ENCODE measurements at regions not wholly inside any gene's neighbourhood (a gene's known extent, or its start where the extent isn't known, plus 50 kb on each side); places are given as distances from the start of the nearest gene placed in this dataset.
"Not testable (repeated sequence)": the region's sequence is repeated elsewhere in the genome, so short reads cannot be mapped to it uniquely, and the experiment has no call there.

GRCh38 chr6:115746583-115746982 lies 314.1 kb downstream of the FRK start:
- H3K27me3 Mint-ChIP-seq (ENCODE audit: low read depth); H3K27ac Mint-ChIP-seq; H3K9me3 Mint-ChIP-seq; H3K36me3 Mint-ChIP-seq (ENCODE audit: low read depth); DNase-seq (ENCODE audit: low spot score); H3K4me3 Mint-ChIP-seq (ENCODE audit: low read depth); H3K4me1 Mint-ChIP-seq (ENCODE audit: low read depth); intact Hi-C loops (cut with micrococcal nuclease): not testable (repeated sequence)

GRCh38 chr6:115740907-115741306 lies 319.8 kb downstream of the FRK start:
- Mint-ChIP-seq H3K36me3 (ENCODE audit: low read depth) (no peaks in the 10 kb centered on the region), H3K4me3 (ENCODE audit: low read depth) (no peak overlapping the region), H3K27me3 (ENCODE audit: low read depth) (no peaks in the 10 kb centered on the region), H3K4me1 (ENCODE audit: low read depth) (no peaks in the 10 kb centered on the region), H3K27ac (no peak overlapping the region), H3K9me3 (peaks cover 15% of the 10 kb centered on the region)
- intact Hi-C loops (cut with micrococcal nuclease), result no loop called here
- DNase-seq (ENCODE audit: low spot score), result no peak

- Mint-ChIP-seq H3K9me3 (peaks cover 6% of the 10 kb centered on the region), H3K4me1 (ENCODE audit: low read depth) (no peaks in the 10 kb centered on the region), H3K4me3 (ENCODE audit: low read depth) (no peak overlapping the region), H3K36me3 (ENCODE audit: low read depth) (no peaks in the 10 kb centered on the region), H3K27ac (no peak overlapping the region), H3K27me3 (ENCODE audit: low read depth) (no peaks in the 10 kb centered on the region)
- no peak for DNase-seq (ENCODE audit: low spot score)
- intact Hi-C loops (cut with micrococcal nuclease), result no loop called here
These were observed 325.1 kb downstream of the FRK start for GRCh38 chr6:115735610-115736009.

GRCh38 chr6:115733426-115733825 lies 327.3 kb downstream of the FRK start:
- Mint-ChIP-seq H3K27ac (no peak overlapping the region), H3K27me3 (ENCODE audit: low read depth) (no peaks in the 10 kb centered on the region), H3K4me1 (ENCODE audit: low read depth) (no peaks in the 10 kb centered on the region), H3K9me3 (no peaks in the 10 kb centered on the region), H3K4me3 (ENCODE audit: low read depth) (no peak overlapping the region), H3K36me3 (ENCODE audit: low read depth) (no peaks in the 10 kb centered on the region)
- intact Hi-C loops (cut with micrococcal nuclease), result no loop called here
- DNase-seq (ENCODE audit: low spot score), result no peak

- Mint-ChIP-seq H3K9me3 (no peaks in the 10 kb centered on the region), H3K36me3 (ENCODE audit: low read depth) (no peaks in the 10 kb centered on the region), H3K27ac (no peak overlapping the region), H3K27me3 (ENCODE audit: low read depth) (no peaks in the 10 kb centered on the region), H3K4me3 (ENCODE audit: low read depth) (no peak overlapping the region), H3K4me1 (ENCODE audit: low read depth) (no peaks in the 10 kb centered on the region)
- DNase-seq (ENCODE audit: low spot score), result no peak
- intact Hi-C loops (cut with micrococcal nuclease), result no loop called here
These were observed 331.7 kb downstream of the FRK start for GRCh38 chr6:115729036-115729435.

- intact Hi-C loops (cut with micrococcal nuclease), result no loop called here
- H3K4me1 Mint-ChIP-seq (ENCODE audit: low read depth), result no peaks in the 10 kb centered on the region
- no peak for DNase-seq (ENCODE audit: low spot score)
- no peaks in the 10 kb centered on the region for H3K27me3 Mint-ChIP-seq (ENCODE audit: low read depth)
- no peaks in the 10 kb centered on the region for H3K9me3 Mint-ChIP-seq
- no peak overlapping the region for H3K4me3 Mint-ChIP-seq (ENCODE audit: low read depth)
- H3K27ac Mint-ChIP-seq, result no peak overlapping the region
- no peaks in the 10 kb centered on the region for H3K36me3 Mint-ChIP-seq (ENCODE audit: low read depth)
These were observed 332.5 kb downstream of the FRK start for GRCh38 chr6:115728171-115728570.

GRCh38 chr6:115721564-115721963 lies 339.1 kb downstream of the FRK start:
- Mint-ChIP-seq H3K4me3 (ENCODE audit: low read depth) (no peak overlapping the region), H3K9me3 (no peaks in the 10 kb centered on the region), H3K27ac (no peak overlapping the region), H3K4me1 (ENCODE audit: low read depth) (peaks cover 2% of the 10 kb centered on the region), H3K27me3 (ENCODE audit: low read depth) (no peaks in the 10 kb centered on the region), H3K36me3 (ENCODE audit: low read depth) (no peaks in the 10 kb centered on the region)
- intact Hi-C loops (cut with micrococcal nuclease), result no loop called here
- DNase-seq (ENCODE audit: low spot score), result no peak

GRCh38 chr6:115720900-115721299 lies 339.8 kb downstream of the FRK start:
- DNase-seq (ENCODE audit: low spot score), result no peak
- H3K4me1 Mint-ChIP-seq (ENCODE audit: low read depth), result peaks cover 2% of the 10 kb centered on the region
- H3K9me3 Mint-ChIP-seq, result no peaks in the 10 kb centered on the region
- intact Hi-C loops (cut with micrococcal nuclease), result no loop called here
- H3K27ac Mint-ChIP-seq, result no peak overlapping the region
- no peaks in the 10 kb centered on the region for H3K36me3 Mint-ChIP-seq (ENCODE audit: low read depth)
- no peaks in the 10 kb centered on the region for H3K27me3 Mint-ChIP-seq (ENCODE audit: low read depth)
- H3K4me3 Mint-ChIP-seq (ENCODE audit: low read depth), result no peak overlapping the region

GRCh38 chr6:115717472-115717871 lies 343.2 kb downstream of the FRK start:
- peaks cover 2% of the 10 kb centered on the region for H3K4me1 Mint-ChIP-seq (ENCODE audit: low read depth)
- no peak overlapping the region for H3K27ac Mint-ChIP-seq
- DNase-seq (ENCODE audit: low spot score), result no peak
- no peak overlapping the region for H3K4me3 Mint-ChIP-seq (ENCODE audit: low read depth)
- no peaks in the 10 kb centered on the region for H3K27me3 Mint-ChIP-seq (ENCODE audit: low read depth)
- no peaks in the 10 kb centered on the region for H3K9me3 Mint-ChIP-seq
- H3K36me3 Mint-ChIP-seq (ENCODE audit: low read depth), result no peaks in the 10 kb centered on the region
- intact Hi-C loops (cut with micrococcal nuclease), result no loop called here

GRCh38 chr6:115717062-115717461 lies 343.6 kb downstream of the FRK start:
- H3K9me3 Mint-ChIP-seq, result no peaks in the 10 kb centered on the region
- intact Hi-C loops (cut with micrococcal nuclease), result no loop called here
- no peak overlapping the region for H3K27ac Mint-ChIP-seq
- no peaks in the 10 kb centered on the region for H3K36me3 Mint-ChIP-seq (ENCODE audit: low read depth)
- DNase-seq (ENCODE audit: low spot score), result no peak
- no peak overlapping the region for H3K4me3 Mint-ChIP-seq (ENCODE audit: low read depth)
- peaks cover 2% of the 10 kb centered on the region for H3K4me1 Mint-ChIP-seq (ENCODE audit: low read depth)
- H3K27me3 Mint-ChIP-seq (ENCODE audit: low read depth), result no peaks in the 10 kb centered on the region

GRCh38 chr6:115712291-115712961 lies 348.3 kb downstream of the FRK start:
- Mint-ChIP-seq H3K27me3 (ENCODE audit: low read depth) (no peaks in the 10 kb centered on the region), H3K27ac (no peak overlapping the region), H3K36me3 (ENCODE audit: low read depth) (no peaks in the 10 kb centered on the region), H3K4me1 (ENCODE audit: low read depth) (peaks cover 2% of the 10 kb centered on the region), H3K9me3 (no peaks in the 10 kb centered on the region), H3K4me3 (ENCODE audit: low read depth) (no peak overlapping the region)
- intact Hi-C loops (cut with micrococcal nuclease), result no loop called here
- no peak for DNase-seq (ENCODE audit: low spot score)

GRCh38 chr6:115708850-115709249 lies 351.8 kb downstream of the FRK start:
- H3K4me3 Mint-ChIP-seq (ENCODE audit: low read depth), result no peak overlapping the region

GRCh38 chr6:115706981-115707380 lies 353.7 kb downstream of the FRK start:
- no peak for DNase-seq (ENCODE audit: low spot score)
- H3K9me3 Mint-ChIP-seq, result peaks cover 7% of the 10 kb centered on the region

More at GRCh38 chr6:115708850-115709249, 351.8 kb downstream of the FRK start:
- intact Hi-C loops (cut with micrococcal nuclease), result no loop called here
- Mint-ChIP-seq H3K27ac (no peak overlapping the region), H3K36me3 (ENCODE audit: low read depth) (no peaks in the 10 kb centered on the region), H3K27me3 (ENCODE audit: low read depth) (no peaks in the 10 kb centered on the region), H3K9me3 (no peaks in the 10 kb centered on the region), H3K4me1 (ENCODE audit: low read depth) (no peaks in the 10 kb centered on the region)
- DNase-seq (ENCODE audit: low spot score), result no peak

GRCh38 chr6:115706324-115706723 lies 354.4 kb downstream of the FRK start:
- intact Hi-C loops (cut with micrococcal nuclease), result no loop called here
- DNase-seq (ENCODE audit: low spot score), result no peak
- H3K27ac Mint-ChIP-seq, result no peak overlapping the region
- no peak overlapping the region for H3K4me3 Mint-ChIP-seq (ENCODE audit: low read depth)
- H3K27me3 Mint-ChIP-seq (ENCODE audit: low read depth), result no peaks in the 10 kb centered on the region
- H3K36me3 Mint-ChIP-seq (ENCODE audit: low read depth), result no peaks in the 10 kb centered on the region
- no peaks in the 10 kb centered on the region for H3K4me1 Mint-ChIP-seq (ENCODE audit: low read depth)
- H3K9me3 Mint-ChIP-seq, result peaks cover 7% of the 10 kb centered on the region

More at GRCh38 chr6:115706981-115707380, 353.7 kb downstream of the FRK start:
- intact Hi-C loops (cut with micrococcal nuclease), result no loop called here
- no peaks in the 10 kb centered on the region for H3K27me3 Mint-ChIP-seq (ENCODE audit: low read depth)
- no peak overlapping the region for H3K4me3 Mint-ChIP-seq (ENCODE audit: low read depth)
- no peak overlapping the region for H3K27ac Mint-ChIP-seq
- no peaks in the 10 kb centered on the region for H3K36me3 Mint-ChIP-seq (ENCODE audit: low read depth)
- H3K4me1 Mint-ChIP-seq (ENCODE audit: low read depth), result no peaks in the 10 kb centered on the region

Measured in activated T-helper 2 cell treated with anti-CD3 and anti-CD28 coated beads, Interferon-gamma antibody, Interleukin-2, Interleukin-4, amounts not matched to agents 10 μg/mL and 5 μg/mL and 100 μg/mL, durations not matched to agents 14 hours and 24 hours and 36 hours (primary cell).